GM19238 (cell line): ENCODE measurements at regions not wholly inside any gene's neighbourhood (a gene's known extent, or its start where the extent isn't known, plus 50 kb on each side); places are given as distances from the start of the nearest gene placed in this dataset.

Source experiments
- DNase-seq: peaks from one replicate; pipeline ENCODE4 v3.0.0; 2011; ENCODE audit warnings: low spot score; ENCODE audit not compliant: insufficient read length

DNA sequence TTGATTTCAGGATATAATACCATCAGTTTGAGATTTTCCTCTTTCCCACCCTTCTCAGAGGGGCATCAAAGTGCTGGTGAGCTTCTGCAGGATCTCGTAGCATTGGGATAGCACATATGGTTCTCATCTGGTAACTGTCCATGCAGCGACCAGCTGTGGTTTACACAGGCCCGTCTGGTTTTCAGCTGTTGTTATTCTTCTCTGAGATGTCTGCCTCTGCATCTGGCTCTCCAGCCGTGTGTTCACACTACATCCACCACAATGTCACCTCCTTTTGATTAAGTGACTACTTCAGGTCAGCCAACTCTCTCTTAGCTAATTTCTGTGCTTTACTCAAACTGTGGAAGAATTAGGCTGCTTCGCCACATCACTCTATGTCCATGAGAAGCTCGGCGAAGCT, 676.7 kb upstream of the TENM3 start:
- no peak for DNase-seq

- no peak for DNase-seq
Measured at GRCh38 chr4:181569553-181569952, 673.6 kb upstream of the TENM3 start.

GRCh38 chr4:181578911-181579310, 664.3 kb upstream of the TENM3 start:
- no peak for DNase-seq

DNA sequence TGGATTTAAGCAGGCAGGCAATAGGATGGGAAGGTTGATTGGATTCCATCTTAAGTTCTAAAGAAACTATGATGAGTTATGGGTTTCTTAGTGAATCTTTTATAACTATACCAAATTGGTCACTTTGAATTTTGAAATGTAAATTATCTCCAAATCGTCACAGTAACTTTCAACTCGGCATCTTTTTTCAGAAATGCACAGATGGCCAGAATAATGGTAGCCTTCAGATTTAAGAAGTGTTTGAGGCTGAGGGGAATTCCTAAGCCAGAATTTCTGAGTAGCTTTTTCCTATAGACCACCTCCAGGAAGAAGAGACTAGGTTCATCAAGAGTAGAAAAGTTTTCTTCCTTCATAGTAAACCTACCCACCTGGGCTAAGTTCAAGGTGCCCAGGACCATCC, 663.7 kb upstream of the TENM3 start:
- no peak for DNase-seq

- DNase-seq, result no peak
Measured at GRCh38 chr4:181581983-181582382, 661.2 kb upstream of the TENM3 start.

DNA sequence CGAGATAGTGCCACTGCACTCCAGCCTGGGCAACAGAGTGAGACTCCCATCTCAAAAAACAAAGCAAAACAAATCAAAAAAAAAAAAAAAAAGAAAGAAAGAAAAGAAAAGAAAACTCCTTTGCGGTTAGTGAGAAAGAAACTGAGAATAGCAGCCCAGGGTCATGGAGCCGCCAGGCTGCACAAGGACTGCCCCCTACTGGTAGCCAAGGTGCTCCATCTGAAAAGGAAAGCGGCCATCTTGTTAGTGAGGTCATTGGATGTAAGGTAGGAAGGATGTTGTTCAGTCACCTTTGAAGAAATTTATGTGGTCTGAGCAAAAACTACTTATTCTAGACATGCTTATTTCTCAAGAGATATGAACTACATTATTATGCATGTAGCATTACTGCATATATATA, 660.6 kb upstream of the TENM3 start:
- no peak for DNase-seq

DNA sequence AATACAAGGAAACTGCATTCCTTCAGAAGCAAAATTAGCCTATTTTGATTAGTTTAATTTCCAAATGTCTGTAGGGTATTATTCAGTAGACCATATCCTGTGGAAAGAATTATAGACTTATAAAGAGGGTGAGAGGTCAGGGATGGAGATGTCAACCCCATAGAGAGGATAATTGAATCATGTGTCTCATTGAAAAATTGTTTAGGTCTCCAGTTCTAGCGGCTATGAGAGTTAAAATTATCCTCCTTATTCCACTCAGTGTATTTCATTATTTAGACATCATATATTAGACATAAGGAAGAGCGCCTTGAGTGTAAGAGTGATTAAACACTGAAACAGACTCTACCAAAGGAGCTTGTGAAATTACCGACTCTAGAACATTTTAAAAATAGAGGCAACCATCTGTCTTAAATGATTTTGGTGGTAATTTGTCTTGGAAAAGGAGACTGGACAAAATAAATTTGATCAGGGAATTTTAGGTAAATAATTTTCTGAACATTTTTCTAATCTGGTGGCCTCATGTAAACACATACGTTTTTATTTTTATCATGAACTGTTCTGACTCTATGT, 654.4 kb upstream of the TENM3 start:
- no peak for DNase-seq

- DNase-seq, result no peak
Measured at GRCh38 chr4:181592221-181592745, 650.9 kb upstream of the TENM3 start.

- no peak for DNase-seq
Measured at GRCh38 chr4:181593703-181594102, 649.5 kb upstream of the TENM3 start.

DNA sequence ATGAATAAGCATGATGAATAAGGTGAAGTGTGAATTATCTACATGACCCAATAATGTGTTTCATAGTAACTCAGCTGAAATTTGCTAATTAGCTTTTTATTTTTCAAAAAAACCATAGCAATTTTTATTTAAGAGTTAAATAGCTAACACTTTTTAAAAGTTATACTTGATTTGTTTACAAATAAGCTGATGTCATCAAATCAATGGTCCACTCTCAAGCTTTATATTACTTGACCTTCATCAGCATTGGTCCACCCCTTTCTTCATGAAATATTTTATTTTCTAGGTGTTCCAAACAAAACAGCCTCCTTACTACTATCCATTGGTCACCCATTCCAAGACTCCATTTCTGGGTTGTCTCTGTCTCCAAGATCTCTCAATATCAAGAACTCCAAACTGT, 649.0 kb upstream of the TENM3 start:
- DNase-seq, result no peak

GRCh38 chr4:181595716-181596115, 647.5 kb upstream of the TENM3 start:
- DNase-seq, result no peak

- no peak for DNase-seq
Measured at GRCh38 chr4:181597766-181598165, 645.4 kb upstream of the TENM3 start.

- no peak for DNase-seq
Measured at GRCh38 chr4:181599134-181599533, 644.1 kb upstream of the TENM3 start.

DNA sequence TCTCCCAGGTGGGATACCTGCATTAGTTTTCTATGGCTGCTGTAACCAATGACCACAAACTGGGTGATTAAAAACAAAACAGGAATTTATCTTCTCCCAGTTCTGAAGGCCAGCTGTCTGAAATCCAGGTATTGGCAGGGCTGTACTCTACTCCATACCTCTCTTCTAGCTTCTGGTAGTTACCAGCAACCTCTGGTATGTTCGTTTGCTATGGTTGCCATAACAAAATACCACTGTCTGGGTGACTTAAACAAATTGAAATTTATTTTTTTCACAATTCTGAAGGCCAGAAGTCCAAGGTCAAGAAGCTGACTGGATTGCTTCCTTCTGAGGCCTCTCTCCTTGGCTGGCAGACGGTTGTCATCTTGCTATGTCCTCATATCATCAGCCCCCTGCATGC, 642.1 kb upstream of the TENM3 start:
- DNase-seq, result no peak

GRCh38 chr4:181604546-181604945, 638.7 kb upstream of the TENM3 start:
- no peak for DNase-seq

DNA sequence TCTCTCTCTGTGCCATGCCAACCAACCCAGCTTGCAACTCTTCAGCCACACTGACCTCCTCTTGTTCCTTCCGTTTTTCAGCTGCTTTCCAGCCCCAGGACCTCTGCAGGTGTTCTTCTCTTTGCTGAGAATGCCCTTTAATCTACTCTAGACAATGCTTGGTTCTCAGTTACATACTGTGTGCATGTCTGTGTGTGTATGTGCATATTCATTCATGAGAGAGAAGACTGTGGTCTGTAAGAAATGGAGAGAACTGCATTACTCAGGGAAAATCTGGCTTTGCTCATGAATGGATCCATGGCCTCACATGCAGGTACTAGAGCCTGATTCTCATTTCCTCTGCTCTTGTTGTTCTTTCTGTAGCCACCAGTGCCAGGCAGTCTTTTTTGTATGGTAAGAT, 636.9 kb upstream of the TENM3 start:
- DNase-seq, result no peak

DNA sequence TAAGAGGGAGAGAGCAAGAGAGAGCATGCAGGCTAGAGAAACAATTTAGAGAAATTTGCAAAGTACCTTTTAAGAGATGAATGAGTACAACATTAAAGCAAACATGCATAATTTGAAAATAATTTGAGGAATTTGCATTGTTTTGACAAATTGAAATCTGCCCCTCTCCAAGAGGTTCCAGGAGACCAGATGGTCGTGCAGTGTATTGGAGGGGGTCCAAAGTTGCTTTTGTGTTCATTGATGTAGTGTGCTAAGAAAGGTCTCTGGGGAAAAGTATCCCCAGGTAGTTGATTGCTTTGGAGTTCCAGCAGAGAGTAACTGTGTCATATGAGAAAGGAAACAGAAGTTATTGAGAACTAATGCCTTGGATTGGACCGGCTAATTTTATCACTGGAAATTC, 635.0 kb upstream of the TENM3 start:
- DNase-seq, result no peak

DNA sequence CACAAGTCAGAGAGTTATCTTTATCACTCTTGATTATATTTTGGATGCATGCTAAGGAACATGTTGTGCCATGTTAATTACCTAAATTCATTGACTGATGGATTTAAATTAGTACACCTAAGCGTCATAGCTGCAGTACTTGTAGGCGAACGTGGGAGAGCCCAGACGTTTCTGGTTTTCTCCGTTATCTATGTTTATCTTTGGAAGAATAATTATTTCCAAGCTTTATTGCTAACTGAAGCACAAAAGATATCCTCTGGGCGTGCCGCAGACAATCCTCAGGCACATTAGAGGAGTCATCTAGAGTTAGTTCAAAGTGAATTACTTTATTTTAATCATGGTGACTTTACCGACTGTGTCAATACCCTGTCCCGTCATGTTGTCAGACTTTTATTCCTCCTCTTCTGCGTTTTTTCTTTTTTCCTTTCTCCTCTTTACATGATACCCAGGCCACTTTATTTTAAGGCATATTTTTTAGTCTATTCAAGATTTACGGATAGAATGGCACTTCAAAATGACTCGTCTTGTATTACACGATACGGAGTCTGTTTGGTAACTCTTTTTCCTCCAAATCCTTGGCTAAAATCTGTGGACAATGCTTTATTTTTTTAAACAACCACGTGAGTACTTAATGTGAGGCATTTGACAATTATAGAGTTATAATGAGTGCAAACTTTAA, 632.0 kb upstream of the TENM3 start:
- DNase-seq, result no peak

DNA sequence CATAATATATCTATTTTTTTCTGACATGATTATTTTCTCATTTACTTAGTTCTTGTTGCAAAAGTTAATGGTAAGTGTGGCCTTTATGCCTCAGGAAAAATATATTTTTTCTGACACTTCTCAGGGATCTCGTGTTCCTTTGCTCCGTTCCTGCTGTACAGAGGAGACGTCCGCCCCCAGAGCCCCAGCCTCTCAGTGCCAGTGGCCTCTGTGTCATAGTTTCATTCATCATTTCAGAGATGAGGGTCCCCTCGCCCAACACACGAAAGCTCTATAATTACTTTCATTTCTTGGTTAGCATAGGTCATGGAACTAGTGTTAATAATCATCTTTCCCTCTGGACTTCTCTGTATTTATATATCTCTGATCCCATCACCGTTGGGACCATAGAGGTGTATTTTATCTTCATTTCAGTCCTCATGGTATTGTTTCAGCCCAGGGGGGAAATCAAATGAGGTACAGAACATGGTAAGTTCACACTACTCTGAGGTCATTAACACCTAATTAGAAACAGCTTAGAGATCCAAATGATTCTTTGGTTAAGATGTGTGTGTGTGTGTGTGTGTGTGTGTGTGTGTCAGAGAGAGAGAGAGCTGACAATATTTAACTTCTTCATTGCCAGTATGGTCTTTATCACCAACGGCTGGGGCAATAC, 631.1 kb upstream of the TENM3 start:
- no peak for DNase-seq

GRCh38 chr4:181613200-181613599, 630.0 kb upstream of the TENM3 start:
- DNase-seq, result no peak

GRCh38 chr4:181618038-181618618, 625.1 kb upstream of the TENM3 start:
- DNase-seq, result no peak

DNA sequence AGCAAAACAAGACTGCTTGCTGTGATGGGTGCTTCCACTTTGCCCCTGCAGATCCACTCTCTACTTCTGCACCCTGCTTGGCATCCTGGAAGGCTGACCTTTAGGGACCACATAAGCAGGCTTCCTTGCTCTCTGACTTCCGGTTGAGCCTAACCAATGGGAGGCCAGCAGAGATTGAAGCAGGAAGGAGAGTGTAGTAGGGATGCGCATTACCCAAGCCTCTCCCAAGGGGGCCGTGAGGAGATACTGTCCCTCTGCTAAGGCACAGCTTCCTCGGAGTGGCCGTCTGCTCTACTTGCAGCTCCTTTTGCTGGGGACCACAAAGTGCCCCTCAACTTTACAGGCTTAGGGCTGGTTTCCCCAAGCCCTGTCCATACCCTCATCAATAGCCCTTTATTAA, 624.3 kb upstream of the TENM3 start:
- DNase-seq, result no peak
